Stomach smooth muscle (tissue), 2 donors: ENCODE measurements at regions not wholly inside any gene's neighbourhood (a gene's known extent, or its start where the extent isn't known, plus 50 kb on each side); places are given as distances from the start of the nearest gene placed in this dataset.

Experiments used
- H3K27ac ChIP-seq: one replicate; pipeline ENCODE4 v1.7.0; 2013; ENCODE audit warnings: mild to moderate bottlenecking, low read length, inconsistent platforms
- H3K27me3 ChIP-seq, 2 donors: one replicate each; pipeline ENCODE4 v1.7.0; 2013; ENCODE audit warnings: low read length in 2 of 2; ENCODE audit not compliant: insufficient read depth in 2 of 2, control insufficient read depth in 1 of 2
- H3K36me3 ChIP-seq, 2 donors: one replicate each; pipeline ENCODE4 v1.7.0; 2013; ENCODE audit warnings: low read length in 2 of 2; ENCODE audit not compliant: control insufficient read depth in 2 of 2, insufficient read depth in 2 of 2
- H3K4me1 ChIP-seq: one replicate; pipeline ENCODE4 v1.7.0; 2013; ENCODE audit warnings: low read length; ENCODE audit not compliant: control insufficient read depth, insufficient read depth
- H3K4me3 ChIP-seq, 2 donors: one replicate each; pipeline ENCODE4 v1.7.0; 2013; ENCODE audit warnings: low read length in 2 of 2
- H3K9ac ChIP-seq, 2 donors: one replicate each; pipeline ENCODE4 v1.7.0; 2013; ENCODE audit warnings: low read length in 2 of 2, mild to moderate bottlenecking in 1 of 2
- H3K9me3 ChIP-seq, 2 donors: one replicate each; pipeline ENCODE4 v1.7.0; 2013; ENCODE audit warnings: low read length in 2 of 2; ENCODE audit not compliant: control insufficient read depth in 2 of 2
- donor health status: healthy.
- donor health status: Pancreatic carcinoma.

GRCh38 chr11:79697905-79698304 lies 257.1 kb upstream of the TENM4 start:
- Histone ChIP-seq H3K27ac (no peak overlapping the region), H3K27me3 (no peaks in the 10 kb centered on the region), H3K4me1 (no peaks in the 10 kb centered on the region), H3K4me3 (no peak overlapping the region), H3K9ac (no peak overlapping the region), H3K36me3 (no peaks in the 10 kb centered on the region), H3K9me3 (peaks cover 2 to 3% of the 10 kb centered on the region in 2 donors)

- Histone ChIP-seq H3K4me3 (no peak overlapping the region), H3K27ac (no peak overlapping the region), H3K9me3 (peaks cover 0 to 2% of the 10 kb centered on the region in 2 donors), H3K4me1 (no peaks in the 10 kb centered on the region), H3K9ac (no peak overlapping the region), H3K36me3 (no peaks in the 10 kb centered on the region), H3K27me3 (no peaks in the 10 kb centered on the region)
Observed at GRCh38 chr11:79694368-79694767, 253.5 kb upstream of the TENM4 start.

- Histone ChIP-seq H3K9ac (no peak overlapping the region), H3K27ac (no peak overlapping the region), H3K36me3 (no peaks in the 10 kb centered on the region), H3K4me3 (no peak overlapping the region), H3K9me3 (no peaks in the 10 kb centered on the region), H3K4me1 (no peaks in the 10 kb centered on the region), H3K27me3 (no peaks in the 10 kb centered on the region)
Observed at GRCh38 chr11:79691445-79691844, 250.6 kb upstream of the TENM4 start.

GRCh38 chr11:79686703-79687419 lies 246.0 kb upstream of the TENM4 start:
- no peaks in the 10 kb centered on the region for H3K27me3 ChIP-seq
- no peaks in the 10 kb centered on the region for H3K9me3 ChIP-seq
- H3K36me3 ChIP-seq = no peaks in the 10 kb centered on the region
- H3K9ac ChIP-seq = no peak overlapping the region
- no peaks in the 10 kb centered on the region for H3K4me1 ChIP-seq
- no peak overlapping the region for H3K27ac ChIP-seq
- no peak overlapping the region for H3K4me3 ChIP-seq

- no peaks in the 10 kb centered on the region for H3K4me1 ChIP-seq
- no peak overlapping the region for H3K4me3 ChIP-seq
- no peaks in the 10 kb centered on the region for H3K9me3 ChIP-seq
- no peaks in the 10 kb centered on the region for H3K36me3 ChIP-seq
- peaks cover 0 to 3% of the 10 kb centered on the region in 2 donors for H3K27me3 ChIP-seq
- H3K9ac ChIP-seq = no peak overlapping the region
- no peak overlapping the region for H3K27ac ChIP-seq
Observed at GRCh38 chr11:79683930-79684329, 243.1 kb upstream of the TENM4 start.

- Histone ChIP-seq H3K9ac (no peak overlapping the region), H3K9me3 (no peaks in the 10 kb centered on the region), H3K36me3 (no peaks in the 10 kb centered on the region), H3K4me3 (no peak overlapping the region), H3K27me3 (peaks cover 0 to 3% of the 10 kb centered on the region in 2 donors), H3K27ac (no peak overlapping the region), H3K4me1 (no peaks in the 10 kb centered on the region)
Observed at GRCh38 chr11:79678780-79679452, 238.1 kb upstream of the TENM4 start.

- Histone ChIP-seq H3K9me3 (no peaks in the 10 kb centered on the region), H3K36me3 (no peaks in the 10 kb centered on the region), H3K9ac (no peak overlapping the region), H3K27ac (no peak overlapping the region), H3K27me3 (peaks cover 0 to 3% of the 10 kb centered on the region in 2 donors), H3K4me3 (no peak overlapping the region), H3K4me1 (no peaks in the 10 kb centered on the region)
Observed at GRCh38 chr11:79676396-79676795, 235.6 kb upstream of the TENM4 start.

- no peak overlapping the region for H3K9ac ChIP-seq
- peaks cover 0 to 3% of the 10 kb centered on the region in 2 donors for H3K27me3 ChIP-seq
- no peak overlapping the region for H3K27ac ChIP-seq
- H3K36me3 ChIP-seq = no peaks in the 10 kb centered on the region
- no peaks in the 10 kb centered on the region for H3K9me3 ChIP-seq
- H3K4me3 ChIP-seq = no peak overlapping the region
- H3K4me1 ChIP-seq = no peaks in the 10 kb centered on the region
Observed at GRCh38 chr11:79675081-79675480, 234.3 kb upstream of the TENM4 start.

- H3K27ac ChIP-seq = no peak overlapping the region
- no peaks in the 10 kb centered on the region for H3K9me3 ChIP-seq
- no peaks in the 10 kb centered on the region for H3K27me3 ChIP-seq
- H3K4me3 ChIP-seq = no peak overlapping the region
- no peak overlapping the region for H3K9ac ChIP-seq
- no peaks in the 10 kb centered on the region for H3K4me1 ChIP-seq
- no peaks in the 10 kb centered on the region for H3K36me3 ChIP-seq
Observed at GRCh38 chr11:79672786-79673185, 232.0 kb upstream of the TENM4 start.

GRCh38 chr11:79671401-79671800 lies 230.6 kb upstream of the TENM4 start:
- Histone ChIP-seq H3K27ac (no peak overlapping the region), H3K9ac (no peak overlapping the region), H3K36me3 (no peaks in the 10 kb centered on the region), H3K9me3 (no peaks in the 10 kb centered on the region), H3K27me3 (no peaks in the 10 kb centered on the region), H3K4me1 (no peaks in the 10 kb centered on the region), H3K4me3 (no peak overlapping the region)

GRCh38 chr11:79670882-79671281 lies 230.1 kb upstream of the TENM4 start:
- Histone ChIP-seq H3K9ac (no peak overlapping the region), H3K36me3 (no peaks in the 10 kb centered on the region), H3K4me3 (no peak overlapping the region), H3K9me3 (no peaks in the 10 kb centered on the region), H3K27ac (no peak overlapping the region), H3K4me1 (no peaks in the 10 kb centered on the region), H3K27me3 (no peaks in the 10 kb centered on the region)
